Esophagus muscularis mucosa (tissue), 3 donors: ENCODE measurements at regions not wholly inside any gene's neighbourhood (a gene's known extent, or its start where the extent isn't known, plus 50 kb on each side); places are given as distances from the start of the nearest gene placed in this dataset.

ENCODE experiments used
- CTCF ChIP-seq, 3 experiments: fragments of 200-600 bp in 2 of 3; fragments of 450-650 bp in 1 of 3; sonication (generic) in 2 of 3; IDR thresholded peaks; one replicate each; pipeline ENCODE4 v1.5.1; 2017 to 2019; ENCODE audit warnings: antibody characterized with exemption in 3 of 3, mild to moderate bottlenecking in 2 of 3, moderate library complexity in 1 of 3
- POLR2A ChIP-seq: fragments of 450-650 bp; IDR thresholded peaks from one replicate; pipeline ENCODE4 v1.6.1; 2017; ENCODE audit warnings: antibody characterized with exemption, moderate library complexity, mild to moderate bottlenecking, low read depth
- POLR2AphosphoS5 ChIP-seq, 2 donors: sonication (generic); formaldehyde crosslinking; IDR thresholded peaks; one replicate each; pipeline ENCODE4 v1.6.1; 2017; ENCODE audit warnings: antibody characterized with exemption in 2 of 2

GRCh38 chr21:35573472-35574374 lies 486.6 kb downstream of the SETD4 start:
- TF ChIP-seq CTCF (IDR thresholded peaks at IDR 0.05) (no peak), POLR2AphosphoS5 (IDR thresholded peaks at IDR 0.05) (no peak), POLR2A (no peak)
